CD4-positive, alpha-beta memory T cell (primary cell): ENCODE measurements at regions not wholly inside any gene's neighbourhood (a gene's known extent, or its start where the extent isn't known, plus 50 kb on each side); places are given as distances from the start of the nearest gene placed in this dataset.

Experiments used
- CTCF ChIA-PET: fragments of 350-600 bp; sonication (Branson Sonifier 250); formaldehyde crosslinking; loops from one replicate; lab custom pipeline; 2021; ENCODE audit warnings: inconsistent platforms; ENCODE audit not compliant: partially characterized antibody; lab: Charles Lee
- POLR2A ChIA-PET: fragments of 350-600 bp; sonication (Branson Sonifier 250); formaldehyde crosslinking; loops from one replicate; lab custom pipeline; 2021; ENCODE audit not compliant: partially characterized antibody; lab: Charles Lee
- DNase-seq, 5 donors: peaks; one replicate each; pipeline versions ENCODE4 v3.0.0 to v3.0.0-alpha.2; 2020 to 2022; ENCODE audit warnings: mixed read lengths in 1 of 5
- H3K27ac ChIP-seq: one replicate; pipeline ENCODE4 v1.7.0; 2013; ENCODE audit warnings: low read depth, low read length
- H3K27me3 ChIP-seq: 2 replicates; pipeline ENCODE4 v1.7.0; 2013; ENCODE audit warnings: mild to moderate bottlenecking, low read length, moderate library complexity; ENCODE audit not compliant: insufficient read depth
- H3K36me3 ChIP-seq: 2 replicates; pipeline ENCODE4 v1.7.0; 2013; ENCODE audit warnings: mild to moderate bottlenecking, low read length, moderate library complexity; ENCODE audit not compliant: insufficient read depth
- H3K4me1 ChIP-seq: 2 replicates; pipeline ENCODE4 v1.7.0; 2013; ENCODE audit warnings: mild to moderate bottlenecking, low read length, moderate library complexity; ENCODE audit not compliant: insufficient read depth
- H3K4me3 ChIP-seq, 2 donors: one replicate each; pipeline ENCODE4 v1.7.0; 2013; ENCODE audit warnings: low read length in 2 of 2, mild to moderate bottlenecking in 1 of 2
- H3K9me3 ChIP-seq, 2 donors: one replicate each; pipeline ENCODE4 v1.7.0; 2013; ENCODE audit warnings: low read length in 2 of 2, control low read depth in 1 of 2; ENCODE audit not compliant: control insufficient read depth in 1 of 2
- H3K27ac Mint-ChIP-seq, 7 donors: one replicate each; pipeline ENCODE4 v1.8.0; 2020 to 2021; ENCODE audit warnings: mixed read lengths in 7 of 7, mild to moderate bottlenecking in 6 of 7, inconsistent platforms in 3 of 7, moderate library complexity in 3 of 7
- H3K27me3 Mint-ChIP-seq, 2 donors: one replicate each; pipeline ENCODE4 v1.8.0; 2020 to 2021; ENCODE audit warnings: mixed read lengths in 2 of 2
- H3K36me3 Mint-ChIP-seq, 2 donors: one replicate each; pipeline ENCODE4 v1.8.0; 2020 to 2021; ENCODE audit warnings: mixed read lengths in 2 of 2, inconsistent platforms in 1 of 2, mild to moderate bottlenecking in 1 of 2
- H3K4me1 Mint-ChIP-seq, 4 donors: one replicate each; pipeline ENCODE4 v1.8.0; 2020 to 2021; ENCODE audit warnings: mixed read lengths in 4 of 4, mild to moderate bottlenecking in 1 of 4
- H3K4me3 Mint-ChIP-seq, 8 donors: one replicate each; pipeline ENCODE4 v1.8.0; 2020 to 2021; ENCODE audit warnings: mixed read lengths in 8 of 8, mild to moderate bottlenecking in 7 of 8, moderate library complexity in 6 of 8, inconsistent platforms in 3 of 8
- H3K9me3 Mint-ChIP-seq, 8 donors: one replicate each; pipeline ENCODE4 v1.8.0; 2020 to 2021; ENCODE audit warnings: mixed read lengths in 8 of 8, mild to moderate bottlenecking in 5 of 8, inconsistent platforms in 3 of 8, moderate library complexity in 1 of 8
- intact Hi-C: fragments of 100-400 bp; cut with micrococcal nuclease; formaldehyde crosslinking; loops from one replicate; pipeline ENCODE4 v1.15.1; 2023

DNA sequence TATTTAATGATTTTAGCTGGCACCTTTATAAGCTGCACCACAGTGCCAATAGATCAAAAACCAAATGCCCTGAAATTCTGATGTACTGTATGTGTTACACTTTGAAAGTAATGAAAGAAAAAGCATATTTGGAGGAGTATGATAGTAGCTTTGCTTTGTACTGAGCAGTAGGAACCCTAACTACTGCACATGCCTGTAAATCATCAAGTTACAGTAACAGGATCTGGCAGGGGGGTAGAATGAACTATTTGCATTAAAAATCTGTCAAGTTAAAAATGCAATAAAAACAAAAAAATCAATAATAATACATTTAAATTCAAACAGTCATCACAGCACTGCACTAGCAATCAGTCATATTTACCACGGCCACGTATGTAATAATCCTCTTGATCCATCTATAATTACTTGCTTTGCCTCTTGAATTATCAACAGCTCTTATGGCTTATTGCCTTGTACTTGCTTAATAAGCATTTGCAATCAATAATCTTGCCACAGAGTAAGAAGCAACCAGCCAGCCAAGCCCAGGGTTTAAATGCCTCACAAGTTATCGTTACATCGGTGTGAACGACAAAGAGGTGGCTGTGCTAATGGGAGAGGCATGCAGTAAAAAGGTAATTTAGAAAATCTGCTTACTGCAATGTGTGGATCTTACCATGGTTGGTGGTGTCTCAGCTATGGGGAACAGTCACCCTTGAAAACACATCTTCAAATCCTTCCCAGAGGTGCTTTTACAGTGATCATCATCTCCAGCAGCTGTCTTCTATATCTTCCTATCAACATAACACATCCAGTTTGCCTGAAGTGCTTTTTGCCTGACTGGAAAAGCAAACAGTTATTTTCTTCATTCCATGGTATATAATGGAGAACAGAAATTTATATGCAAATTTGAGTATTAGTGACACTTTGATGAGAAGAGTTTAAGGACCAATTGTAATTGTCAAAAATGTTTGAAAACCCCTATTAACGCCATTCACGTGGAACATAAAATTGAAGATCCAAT, 1812.1 kb upstream of the ADGRL3 start:
- no peaks in the 10 kb centered on the region for H3K9me3 ChIP-seq
- intact Hi-C loops = no loop called here
- no peaks in the 10 kb centered on the region for H3K27me3 ChIP-seq
- ChIA-PET CTCF (no interaction called here), POLR2A (no interaction called here)
- Mint-ChIP-seq H3K27ac (no peak overlapping the region), H3K4me1 (no peaks in the 10 kb centered on the region), H3K9me3 (peaks cover 0 to 17% (median 8%) of the 10 kb centered on the region in 8 donors), H3K36me3 (no peaks in the 10 kb centered on the region), H3K27me3 (no peaks in the 10 kb centered on the region), H3K4me3 (no peak overlapping the region)
- no peak for DNase-seq
- no peak overlapping the region for H3K4me3 ChIP-seq
- no peaks in the 10 kb centered on the region for H3K4me1 ChIP-seq
- H3K36me3 ChIP-seq = no peaks in the 10 kb centered on the region
- no peak overlapping the region for H3K27ac ChIP-seq

DNA sequence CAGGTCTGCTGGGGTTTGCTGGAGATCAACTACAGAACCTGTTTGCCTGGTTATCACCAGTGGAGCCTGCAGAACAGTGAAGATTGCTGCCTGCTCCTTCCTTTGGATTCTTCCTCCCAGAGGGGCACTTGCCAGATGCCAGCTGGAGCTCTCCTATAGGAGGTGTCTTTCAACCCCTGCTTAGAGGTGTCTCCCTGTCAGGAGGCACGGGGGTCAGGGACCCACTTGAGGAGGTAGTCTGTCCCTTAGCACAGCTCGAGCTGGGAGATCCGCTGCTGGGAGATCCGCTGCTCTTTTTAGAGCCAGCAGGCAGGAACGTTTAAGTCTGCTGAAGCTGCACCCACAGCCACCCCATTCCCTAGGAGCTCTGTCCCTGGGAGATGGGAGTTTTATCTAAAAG, 1806.3 kb upstream of the ADGRL3 start:
- Histone ChIP-seq H3K4me3 (no peak overlapping the region), H3K9me3 (no peaks in the 10 kb centered on the region), H3K36me3 (no peaks in the 10 kb centered on the region), H3K27ac (no peak overlapping the region), H3K4me1 (no peaks in the 10 kb centered on the region), H3K27me3 (no peaks in the 10 kb centered on the region)
- Mint-ChIP-seq H3K36me3 (no peaks in the 10 kb centered on the region), H3K9me3 (peaks cover 0 to 29% (median 19%) of the 10 kb centered on the region in 8 donors), H3K4me3 (no peak overlapping the region), H3K27ac (no peak overlapping the region), H3K4me1 (no peaks in the 10 kb centered on the region), H3K27me3 (no peaks in the 10 kb centered on the region)
- POLR2A ChIA-PET = no interaction called here
- CTCF ChIA-PET = no interaction called here
- DNase-seq = no peak
- intact Hi-C loops = no loop called here

DNA sequence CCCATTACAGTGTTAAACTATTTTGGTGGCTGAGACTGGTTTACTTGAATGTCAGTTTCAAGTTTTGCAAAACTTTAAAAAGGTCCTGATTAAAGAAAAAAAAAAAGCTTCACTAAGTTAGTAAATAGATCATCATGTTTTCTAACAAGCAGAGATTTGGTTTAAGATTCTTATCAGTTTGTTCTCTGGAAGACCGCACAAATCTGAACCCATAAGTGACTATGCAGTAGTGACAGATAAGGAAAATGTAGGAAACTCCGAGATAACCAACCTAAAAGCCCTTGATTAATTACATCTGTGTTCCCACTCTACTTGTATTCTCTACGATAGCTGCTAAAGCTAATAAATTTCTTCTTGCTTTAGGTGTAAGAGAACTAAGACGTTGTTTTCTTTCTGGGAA, 1799.8 kb upstream of the ADGRL3 start:
- intact Hi-C loops = no loop called here
- H3K27me3 ChIP-seq = no peaks in the 10 kb centered on the region
- no peaks in the 10 kb centered on the region for H3K4me1 Mint-ChIP-seq
- peaks cover 0 to 14% (median 4%) of the 10 kb centered on the region in 8 donors for H3K9me3 Mint-ChIP-seq
- POLR2A ChIA-PET = no interaction called here
- H3K27me3 Mint-ChIP-seq = no peaks in the 10 kb centered on the region
- H3K36me3 Mint-ChIP-seq = no peaks in the 10 kb centered on the region
- H3K27ac ChIP-seq = no peak overlapping the region
- DNase-seq = no peak
- no peaks in the 10 kb centered on the region for H3K36me3 ChIP-seq
- CTCF ChIA-PET = no interaction called here
- no peak overlapping the region for H3K27ac Mint-ChIP-seq
- no peaks in the 10 kb centered on the region for H3K4me1 ChIP-seq
- H3K4me3 Mint-ChIP-seq = no peak overlapping the region
- H3K9me3 ChIP-seq = no peaks in the 10 kb centered on the region
- H3K4me3 ChIP-seq = no peak overlapping the region

DNA sequence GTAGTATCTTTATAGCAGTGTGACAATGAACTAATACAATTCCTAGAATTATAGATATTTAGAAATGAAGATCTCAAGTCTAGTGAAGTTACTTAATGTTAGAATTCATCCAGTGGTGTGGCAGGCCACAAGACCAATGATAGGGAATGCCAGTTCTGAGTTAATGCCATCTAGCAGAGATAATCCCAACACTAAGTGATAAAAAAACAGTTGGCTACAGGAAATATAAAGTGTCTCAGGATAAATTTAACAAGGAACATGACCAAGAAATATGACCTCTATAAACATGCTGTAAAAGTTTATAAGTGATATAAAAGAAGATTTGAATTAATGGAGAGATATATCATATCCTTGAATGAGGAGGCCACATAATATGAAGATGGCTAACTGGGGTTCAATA, 1790.5 kb upstream of the ADGRL3 start:
- no peak overlapping the region for H3K27ac Mint-ChIP-seq
- Histone ChIP-seq H3K9me3 (no peaks in the 10 kb centered on the region), H3K4me3 (no peak overlapping the region), H3K27me3 (no peaks in the 10 kb centered on the region), H3K4me1 (no peaks in the 10 kb centered on the region), H3K27ac (no peak overlapping the region), H3K36me3 (no peaks in the 10 kb centered on the region)
- no peak for DNase-seq
- intact Hi-C loops = no loop called here
- no peaks in the 10 kb centered on the region for H3K36me3 Mint-ChIP-seq
- no peaks in the 10 kb centered on the region for H3K4me1 Mint-ChIP-seq
- no peaks in the 10 kb centered on the region for H3K27me3 Mint-ChIP-seq
- ChIA-PET POLR2A (no interaction called here), CTCF (no interaction called here)
- H3K9me3 Mint-ChIP-seq = peaks cover 0 to 12% (median 7%) of the 10 kb centered on the region in 8 donors
- H3K4me3 Mint-ChIP-seq = no peak overlapping the region

DNA sequence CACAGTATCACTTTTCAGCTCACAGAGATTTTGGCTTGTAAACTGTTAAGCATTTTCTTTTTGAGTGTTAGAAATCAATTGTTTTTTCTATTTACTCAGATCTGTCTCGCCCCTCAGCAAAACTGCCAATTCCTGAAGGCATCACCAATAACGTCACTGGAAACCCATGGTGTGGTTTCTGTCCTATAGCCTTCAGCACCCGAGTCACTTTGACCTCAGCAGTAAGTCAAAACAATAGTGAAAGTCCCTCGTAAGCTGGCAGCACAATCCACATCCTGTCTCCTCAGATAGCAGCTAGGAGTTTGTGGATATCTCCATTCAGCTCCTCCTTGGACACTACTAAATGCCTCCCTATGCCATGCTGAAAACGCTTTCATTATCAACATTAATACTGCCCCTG, 1787.4 kb upstream of the ADGRL3 start:
- H3K4me1 ChIP-seq = no peaks in the 10 kb centered on the region
- intact Hi-C loops = no loop called here
- Mint-ChIP-seq H3K36me3 (no peaks in the 10 kb centered on the region), H3K4me3 (no peak overlapping the region), H3K27ac (no peak overlapping the region), H3K4me1 (no peaks in the 10 kb centered on the region), H3K27me3 (no peaks in the 10 kb centered on the region), H3K9me3 (peaks cover 0 to 15% (median 9%) of the 10 kb centered on the region in 8 donors)
- H3K27ac ChIP-seq = no peak overlapping the region
- H3K9me3 ChIP-seq = no peaks in the 10 kb centered on the region
- ChIA-PET CTCF (no interaction called here), POLR2A (no interaction called here)
- H3K4me3 ChIP-seq = no peak overlapping the region
- H3K36me3 ChIP-seq = no peaks in the 10 kb centered on the region
- no peak for DNase-seq
- no peaks in the 10 kb centered on the region for H3K27me3 ChIP-seq

DNA sequence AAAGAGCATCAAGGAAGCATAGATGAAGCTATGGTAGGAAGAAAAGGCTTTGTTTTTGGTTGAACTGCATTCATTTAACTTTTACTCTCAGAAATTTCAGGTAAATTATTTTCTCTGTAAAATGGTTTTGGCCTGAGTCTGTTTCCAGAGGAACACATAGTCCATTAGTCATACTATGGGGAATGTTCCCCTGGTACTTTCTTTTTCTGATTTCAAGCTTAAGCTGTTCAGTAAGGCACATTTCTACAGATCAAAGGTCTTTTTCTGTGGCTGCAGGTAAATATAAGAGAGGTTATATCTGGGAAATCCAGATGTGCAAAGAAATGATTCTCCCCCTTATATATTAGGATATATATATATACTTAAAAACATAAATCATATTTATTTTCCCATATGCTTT, 1744.4 kb upstream of the ADGRL3 start:
- intact Hi-C loops = no loop called here
- no peak for DNase-seq
- H3K9me3 ChIP-seq = peaks cover 0 to under 1% of the 10 kb centered on the region in 2 donors
- H3K9me3 Mint-ChIP-seq = peaks cover 0 to 23% (median 9%) of the 10 kb centered on the region in 8 donors
- no peak overlapping the region for H3K27ac Mint-ChIP-seq
- H3K4me1 ChIP-seq = no peaks in the 10 kb centered on the region
- no peak overlapping the region for H3K27ac ChIP-seq
- no peaks in the 10 kb centered on the region for H3K4me1 Mint-ChIP-seq
- no peaks in the 10 kb centered on the region for H3K36me3 Mint-ChIP-seq
- H3K27me3 ChIP-seq = no peaks in the 10 kb centered on the region
- H3K4me3 Mint-ChIP-seq = no peak overlapping the region
- CTCF ChIA-PET = no interaction called here
- POLR2A ChIA-PET = no interaction called here
- H3K4me3 ChIP-seq = no peak overlapping the region
- H3K36me3 ChIP-seq = no peaks in the 10 kb centered on the region
- H3K27me3 Mint-ChIP-seq = no peaks in the 10 kb centered on the region

DNA sequence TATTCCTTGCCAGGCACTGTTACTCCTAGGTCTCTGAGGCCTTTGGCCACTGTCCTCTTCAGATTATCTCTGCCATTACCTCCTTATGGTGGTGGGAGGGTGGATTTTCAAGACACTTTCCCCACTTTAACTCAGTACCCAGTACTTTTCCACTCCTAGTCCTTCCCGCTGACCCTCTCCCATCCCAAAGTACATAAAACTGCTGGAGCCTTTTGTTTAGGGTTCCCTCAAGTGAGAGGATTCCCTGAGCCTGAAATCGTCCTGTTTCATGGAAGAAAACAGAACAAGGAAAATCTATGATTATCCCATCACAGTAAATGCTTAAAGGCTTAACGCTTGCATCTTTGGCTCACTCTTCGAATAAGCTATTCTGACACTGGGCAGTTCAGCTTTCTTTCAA, 1742.5 kb upstream of the ADGRL3 start:
- Histone ChIP-seq H3K27ac (no peak overlapping the region), H3K9me3 (no peaks in the 10 kb centered on the region), H3K4me1 (no peaks in the 10 kb centered on the region), H3K36me3 (no peaks in the 10 kb centered on the region), H3K27me3 (no peaks in the 10 kb centered on the region), H3K4me3 (no peak overlapping the region)
- Mint-ChIP-seq H3K27me3 (no peaks in the 10 kb centered on the region), H3K4me3 (no peak overlapping the region), H3K36me3 (no peaks in the 10 kb centered on the region), H3K9me3 (peaks cover 0 to 25% (median 9%) of the 10 kb centered on the region in 8 donors), H3K27ac (no peak overlapping the region), H3K4me1 (no peaks in the 10 kb centered on the region)
- ChIA-PET CTCF (no interaction called here), POLR2A (no interaction called here)
- DNase-seq = no peak
- intact Hi-C loops = no loop called here
